Pancreas (tissue), 10 donors: ENCODE measurements at regions not wholly inside any gene's neighbourhood (a gene's known extent, or its start where the extent isn't known, plus 50 kb on each side); places are given as distances from the start of the nearest gene placed in this dataset.
"Not testable (repeated sequence)": the region's sequence is repeated elsewhere in the genome, so short reads cannot be mapped to it uniquely, and the experiment has no call there.

ENCODE experiments used
- ATAC-seq, 4 donors: fragments of 200-7000 bp; cut with Tn5 transposase; one replicate each; pipeline versions ENCODE4 v1.8.0 to v1.9.1; 2020; ENCODE audit warnings: mild to moderate bottlenecking in 4 of 4, moderate library complexity in 4 of 4
- DNase-seq, 6 donors: peaks; one replicate each; pipeline ENCODE4 v3.0.0-alpha.2; 2020
- FAIRE-seq: peaks from 2 replicates; lab custom pipeline; 2012; peaks lifted over from hg19 to GRCh38; lab: Jason Lieb, UNC
- H3K27ac ChIP-seq, 4 donors: fragments of 200-600 bp; sonication (generic); 1 replicate in 3 of 4; 2 replicates in 1 of 4; pipeline versions ENCODE4 v1.5.0 to v1.8.0; 2020
- H3K27me3 ChIP-seq, 4 donors: fragments of 200-600 bp; one replicate each; pipeline ENCODE4 v1.8.0; 2021
- H3K36me3 ChIP-seq, 3 donors: fragments of 200-600 bp; sonication (generic) in 1 of 3; one replicate each; pipeline versions ENCODE4 v1.5.0 to v1.8.0; 2020 to 2021
- H3K4me1 ChIP-seq, 3 donors: fragments of 200-600 bp; one replicate each; pipeline ENCODE4 v1.8.0; 2021
- H3K4me3 ChIP-seq, 4 donors: fragments of 200-600 bp; sonication (generic) in 2 of 4; one replicate each; pipeline versions ENCODE4 v1.5.0 to v1.8.0; 2020 to 2021
- H3K9me3 ChIP-seq, 4 donors: fragments of 200-600 bp; one replicate each; pipeline ENCODE4 v1.8.0; 2021
- WGBS, 2 donors: extraction: QIAGEN DNeasy Blood & Tissue Kit; methylation state at CpG; one replicate each; pipeline ENCODE4 v1.1.7; 2013; 5-methylcytosine and 5-hydroxymethylcytosine counted together
- intact Hi-C, 3 donors: fragments of 100-400 bp; cut with DNase I; formaldehyde crosslinking; loops; one replicate each; pipeline versions ENCODE4 v1.11.1 to v1.14.2; 2022
- TF ChIP-seq, protein P1 (sequence below), 4 donors: fragments of 200-600 bp; sonication (generic) in 3 of 4; IDR thresholded peaks; one replicate each; pipeline versions ENCODE4 v1.5.0 to v1.8.0; 2021; ENCODE audit warnings: antibody characterized with exemption in 4 of 4
- donor health status: healthy with polysubstance abuse.
- donor health status: DM: no; HTN: no; CAD: no; lungs with moderate emphysema.
- donor health status: DM: no; HTN: no; CAD: no.
- donor health status: control.
- donor health status: control.
- donor health status: Bipolar disorder and iron deficiency.
- donor health status: DM: yes; HTN: yes; CAD: no.
- donor health status: DM: no; HTN: no; CAD: no.
- donor health status: DM: no; HTN: no; CAD: no.
- donor health status: DM: yes; HTN: yes; CAD: no.

DNA sequence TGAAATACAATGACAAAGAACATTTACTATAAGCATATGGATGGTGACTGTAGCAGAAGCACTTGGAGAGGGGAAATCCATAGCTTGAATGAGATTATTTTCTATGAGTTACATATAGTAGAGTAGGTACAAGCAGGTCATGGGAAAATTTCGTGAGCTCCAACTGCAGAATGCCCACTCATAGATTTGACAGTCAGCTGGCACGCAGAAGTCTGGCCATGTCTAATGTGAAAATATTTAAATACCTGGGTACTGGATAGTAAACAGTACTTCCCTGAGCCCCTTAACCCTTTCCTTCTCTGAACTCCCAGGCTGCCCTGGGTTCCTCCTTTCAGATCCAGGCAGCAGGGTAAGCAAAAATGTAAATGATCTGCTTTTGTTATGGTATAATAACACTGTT, 209.7 kb downstream of the OTUD1 start:
- no peaks in the 10 kb centered on the region for H3K36me3 ChIP-seq
- WGBS, 2 donors: 6 to 19% methylated on average over 2 of the region's 2 CpGs
- peak; percentile 40 to 89 (median 75) for ATAC-seq
- no peak overlapping the region for H3K27ac ChIP-seq
- H3K4me1 ChIP-seq: peaks cover 0 to 5% (median 0%) of the 10 kb centered on the region in 3 donors
- peak in 3 of 6 donors; percentile 7 to 23 (median 12) for DNase-seq
- H3K27me3 ChIP-seq: no peaks in the 10 kb centered on the region
- FAIRE-seq: no peak
- H3K9me3 ChIP-seq: no peaks in the 10 kb centered on the region
- TF ChIP-seq, protein P1, sequence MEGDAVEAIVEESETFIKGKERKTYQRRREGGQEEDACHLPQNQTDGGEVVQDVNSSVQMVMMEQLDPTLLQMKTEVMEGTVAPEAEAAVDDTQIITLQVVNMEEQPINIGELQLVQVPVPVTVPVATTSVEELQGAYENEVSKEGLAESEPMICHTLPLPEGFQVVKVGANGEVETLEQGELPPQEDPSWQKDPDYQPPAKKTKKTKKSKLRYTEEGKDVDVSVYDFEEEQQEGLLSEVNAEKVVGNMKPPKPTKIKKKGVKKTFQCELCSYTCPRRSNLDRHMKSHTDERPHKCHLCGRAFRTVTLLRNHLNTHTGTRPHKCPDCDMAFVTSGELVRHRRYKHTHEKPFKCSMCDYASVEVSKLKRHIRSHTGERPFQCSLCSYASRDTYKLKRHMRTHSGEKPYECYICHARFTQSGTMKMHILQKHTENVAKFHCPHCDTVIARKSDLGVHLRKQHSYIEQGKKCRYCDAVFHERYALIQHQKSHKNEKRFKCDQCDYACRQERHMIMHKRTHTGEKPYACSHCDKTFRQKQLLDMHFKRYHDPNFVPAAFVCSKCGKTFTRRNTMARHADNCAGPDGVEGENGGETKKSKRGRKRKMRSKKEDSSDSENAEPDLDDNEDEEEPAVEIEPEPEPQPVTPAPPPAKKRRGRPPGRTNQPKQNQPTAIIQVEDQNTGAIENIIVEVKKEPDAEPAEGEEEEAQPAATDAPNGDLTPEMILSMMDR (IDR thresholded peaks at IDR 0.05): no peak
- intact Hi-C loops: loop anchor here in 1 of 3 donors (10.0 kb wide), 1 partner anchor 314 kb away; no protein-coding TSS in a partner anchor
- no peak overlapping the region for H3K4me3 ChIP-seq

DNA sequence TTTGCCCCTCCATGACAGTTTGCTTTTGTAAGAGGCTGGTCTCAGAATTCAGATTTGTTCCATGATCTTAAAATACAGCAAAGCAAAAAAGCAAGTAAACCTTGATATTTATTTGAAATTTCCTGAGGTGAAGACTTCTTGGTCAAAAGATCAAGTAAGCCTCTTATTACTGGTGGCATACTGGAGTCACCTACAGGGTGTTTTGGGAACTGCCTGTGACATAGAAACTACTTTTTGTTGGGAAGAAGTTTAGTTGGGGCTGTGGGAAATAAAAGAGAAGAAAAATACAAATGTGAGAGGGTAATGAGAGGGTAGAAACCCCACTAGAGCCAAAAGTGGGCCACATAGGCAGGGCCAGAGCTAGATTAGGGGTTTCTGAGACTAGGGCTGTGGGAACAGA, 217.9 kb downstream of the OTUD1 start:
- Histone ChIP-seq H3K27ac (no peak overlapping the region), H3K9me3 (no peaks in the 10 kb centered on the region), H3K36me3 (no peaks in the 10 kb centered on the region), H3K27me3 (no peaks in the 10 kb centered on the region), H3K4me1 (no peaks in the 10 kb centered on the region), H3K4me3 (no peak overlapping the region)
- DNase-seq: peak in 1 of 6 donors; percentile 22
- intact Hi-C loops: no loop called here
- ATAC-seq: peak in 3 of 4 donors; percentile 57 to 71 (median 66)
- FAIRE-seq: no peak
- TF ChIP-seq, protein P1 (IDR thresholded peaks at IDR 0.05): peak in 3 of 4 donors; percentile 49 to 57 (median 56)

DNA sequence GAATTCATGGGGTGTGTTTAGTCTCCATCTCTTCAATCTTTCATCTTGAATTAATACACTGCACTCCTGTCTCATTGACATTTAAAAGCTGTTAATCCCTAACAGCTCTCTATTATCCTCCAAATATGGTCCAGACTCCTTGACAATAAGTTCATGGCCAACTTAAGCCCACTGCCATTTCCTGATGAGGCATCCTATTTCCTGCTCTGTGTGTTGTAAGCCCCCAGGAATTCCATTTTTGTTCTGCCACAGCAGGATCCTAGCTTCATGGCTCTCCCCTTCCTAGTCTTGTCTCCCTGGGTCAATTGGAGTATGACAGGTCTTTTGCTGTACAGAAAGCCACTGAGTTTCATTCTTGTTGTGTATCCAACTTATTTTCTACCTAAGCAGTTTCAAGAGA, 218.8 kb downstream of the OTUD1 start:
- no peak for DNase-seq
- H3K9me3 ChIP-seq: no peaks in the 10 kb centered on the region
- FAIRE-seq: no peak
- intact Hi-C loops: no loop called here
- no peak for ATAC-seq
- H3K36me3 ChIP-seq: no peaks in the 10 kb centered on the region
- no peak overlapping the region for H3K27ac ChIP-seq
- no peaks in the 10 kb centered on the region for H3K27me3 ChIP-seq
- TF ChIP-seq, protein P1 (IDR thresholded peaks at IDR 0.05): no peak
- no peak overlapping the region for H3K4me3 ChIP-seq
- H3K4me1 ChIP-seq: no peaks in the 10 kb centered on the region

DNA sequence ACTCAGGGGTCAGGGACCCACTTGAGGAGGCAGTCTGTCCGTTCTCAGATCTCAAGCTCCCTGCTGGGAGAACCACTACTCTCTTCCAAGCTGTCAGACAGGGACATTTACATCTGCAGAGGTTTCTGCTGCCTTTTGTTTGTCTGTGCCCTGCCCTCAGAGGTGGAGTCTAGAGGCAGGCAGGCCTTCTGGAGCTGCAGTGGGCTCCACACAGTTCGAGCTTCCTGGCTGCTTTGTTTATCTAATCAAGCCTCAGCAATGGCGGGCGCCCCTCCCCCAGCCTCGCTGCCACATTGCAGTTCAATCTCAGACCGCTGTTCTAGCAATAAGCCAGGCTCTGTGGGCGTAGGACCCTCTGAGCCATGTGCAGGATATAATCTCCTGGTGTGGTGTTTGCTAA, 233.0 kb downstream of the OTUD1 start:
- H3K27ac ChIP-seq, FAIRE-seq, H3K4me3 ChIP-seq, intact Hi-C loops, DNase-seq, H3K9me3 ChIP-seq, H3K4me1 ChIP-seq, H3K27me3 ChIP-seq, ATAC-seq, H3K36me3 ChIP-seq: not testable (repeated sequence)
- 60 to 73% methylated on average over 7 of the region's 7 CpGs for WGBS, 2 donors

DNA sequence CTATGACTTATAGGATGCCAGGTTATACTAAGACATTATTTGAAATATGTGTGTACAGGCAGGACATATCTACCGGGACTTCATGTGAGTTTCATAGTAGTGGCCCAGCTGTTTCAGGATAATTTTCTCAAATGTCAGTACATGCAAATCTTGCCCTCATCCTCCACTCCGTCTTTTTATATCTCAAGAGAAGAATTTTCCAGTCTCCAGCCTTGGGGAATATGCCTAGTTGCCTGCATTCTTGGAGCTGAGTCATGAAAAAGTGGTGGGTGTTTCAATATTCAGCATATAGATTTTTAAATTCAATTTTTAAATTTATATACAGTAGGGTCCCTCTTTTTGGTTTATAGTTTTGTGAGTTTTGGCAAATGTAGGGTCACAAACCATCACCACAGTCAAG, 236.7 kb downstream of the OTUD1 start:
- no peak for FAIRE-seq
- 59 to 68% methylated on average over 2 of the region's 2 CpGs for WGBS, 2 donors
- no peak overlapping the region for H3K4me3 ChIP-seq
- no peak overlapping the region for H3K27ac ChIP-seq
- no peak for DNase-seq
- ATAC-seq: no peak
- no peaks in the 10 kb centered on the region for H3K36me3 ChIP-seq
- H3K9me3 ChIP-seq: no peaks in the 10 kb centered on the region
- no peaks in the 10 kb centered on the region for H3K4me1 ChIP-seq
- TF ChIP-seq, protein P1 (IDR thresholded peaks at IDR 0.05): no peak
- intact Hi-C loops: no loop called here
- H3K27me3 ChIP-seq: peaks cover 0 to 5% (median 0%) of the 10 kb centered on the region in 4 donors
